SK-N-MC (cell line): ENCODE measurements at regions not wholly inside any gene's neighbourhood (a gene's known extent, or its start where the extent isn't known, plus 50 kb on each side); places are given as distances from the start of the nearest gene placed in this dataset.

Experiments used
- DNase-seq: peaks from one replicate; pipeline ENCODE4 v3.0.0-alpha.2; 2011; ENCODE audit warnings: low read depth, low spot score
- H3K27ac ChIP-seq: fragments of 200-600 bp; sonication (generic); 2 replicates; pipeline ENCODE4 v1.5.1; 2016; ENCODE audit warnings: mixed run types
- H3K36me3 ChIP-seq: fragments of 200-600 bp; sonication (generic); 2 replicates; pipeline ENCODE4 v1.6.1; 2017; ENCODE audit warnings: antibody characterized with exemption, low read length, mixed read lengths; ENCODE audit not compliant: insufficient read depth
- H3K4me3 ChIP-seq: fragments of 200-600 bp; sonication (generic); 2 replicates; pipeline ENCODE4 v1.5.1; 2016
- H3K9ac ChIP-seq: fragments of 200-600 bp; sonication (generic); 2 replicates; pipeline ENCODE4 v1.8.0; 2017; ENCODE audit warnings: mixed run types, mixed read lengths; ENCODE audit not compliant: insufficient read length
- H3K9me3 ChIP-seq: fragments of 200-600 bp; sonication (generic); 2 replicates; pipeline ENCODE4 v1.6.1; 2017; ENCODE audit warnings: low read depth, mild to moderate bottlenecking, antibody characterized with exemption, low read length, moderate library complexity, mixed read lengths
- EZH2 ChIP-seq: fragments of 200-600 bp; sonication (generic); IDR thresholded peaks from one replicate; pipeline ENCODE4 v1.6.1; 2017; ENCODE audit warnings: antibody characterized with exemption
- FOXP2 ChIP-seq: optimal IDR thresholded peaks from 2 replicates; pipeline ENCODE3; 2011; ENCODE audit warnings: mild to moderate bottlenecking, moderate library complexity; ENCODE audit not compliant: insufficient read depth; ENCODE audit errors: extremely low read length, control extremely low read depth
- POLR2AphosphoS5 ChIP-seq: IDR thresholded peaks from 2 replicates; pipeline ENCODE4 v1.6.1; 2012; ENCODE audit warnings: mild to moderate bottlenecking, low read depth, low read length, borderline replicate concordance

GRCh38 chr2:224198436-224198835 lies 159.3 kb upstream of the SERPINE2 start:
- H3K9me3 ChIP-seq, result no peaks in the 10 kb centered on the region
- no peaks in the 10 kb centered on the region for H3K36me3 ChIP-seq
- no peak overlapping the region for H3K9ac ChIP-seq
- DNase-seq, result no peak
- TF ChIP-seq POLR2AphosphoS5 (no peak), FOXP2 (no peak), EZH2 (no peak)
- H3K4me3 ChIP-seq, result no peak overlapping the region
- no peak overlapping the region for H3K27ac ChIP-seq

GRCh38 chr2:224196810-224197209 lies 157.7 kb upstream of the SERPINE2 start:
- Histone ChIP-seq H3K36me3 (no peaks in the 10 kb centered on the region), H3K27ac (no peak overlapping the region), H3K9me3 (no peaks in the 10 kb centered on the region), H3K9ac (no peak overlapping the region), H3K4me3 (no peak overlapping the region)
- no peak for TF ChIP-seq POLR2AphosphoS5
- TF ChIP-seq FOXP2, result no peak
- no peak for DNase-seq

- Histone ChIP-seq H3K36me3 (no peaks in the 10 kb centered on the region), H3K9me3 (no peaks in the 10 kb centered on the region), H3K4me3 (no peak overlapping the region), H3K27ac (no peak overlapping the region), H3K9ac (no peak overlapping the region)
- DNase-seq, result no peak
- TF ChIP-seq POLR2AphosphoS5 (no peak), EZH2 (no peak), FOXP2 (no peak)
Measured at GRCh38 chr2:224195925-224196571, 157.0 kb upstream of the SERPINE2 start.

GRCh38 chr2:224194161-224194560 lies 155.1 kb upstream of the SERPINE2 start:
- DNase-seq, result no peak
- no peak for TF ChIP-seq EZH2
- no peak for TF ChIP-seq POLR2AphosphoS5
- no peak for TF ChIP-seq FOXP2
- H3K9me3 ChIP-seq, result no peaks in the 10 kb centered on the region
- H3K9ac ChIP-seq, result no peak overlapping the region
- H3K27ac ChIP-seq, result no peak overlapping the region
- no peak overlapping the region for H3K4me3 ChIP-seq
- no peaks in the 10 kb centered on the region for H3K36me3 ChIP-seq

GRCh38 chr2:224191465-224191864 lies 152.4 kb upstream of the SERPINE2 start:
- no peak overlapping the region for H3K9ac ChIP-seq
- H3K36me3 ChIP-seq, result no peaks in the 10 kb centered on the region
- TF ChIP-seq POLR2AphosphoS5 (no peak), FOXP2 (no peak), EZH2 (no peak)
- H3K27ac ChIP-seq, result no peak overlapping the region
- no peaks in the 10 kb centered on the region for H3K9me3 ChIP-seq
- H3K4me3 ChIP-seq, result no peak overlapping the region
- DNase-seq, result no peak

GRCh38 chr2:224190936-224191270 lies 151.8 kb upstream of the SERPINE2 start:
- no peak for DNase-seq

GRCh38 chr2:224190234-224190935 lies 151.3 kb upstream of the SERPINE2 start:
- no peak for DNase-seq
- Histone ChIP-seq H3K27ac (no peak overlapping the region), H3K9me3 (no peaks in the 10 kb centered on the region), H3K36me3 (no peaks in the 10 kb centered on the region), H3K4me3 (0 out of 2 replicates have a peak overlapping the region, but pooled peaks have one; percentile 5), H3K9ac (no peak overlapping the region)
- no peak for TF ChIP-seq EZH2
- no peak for TF ChIP-seq POLR2AphosphoS5
- no peak for TF ChIP-seq FOXP2

More at GRCh38 chr2:224190936-224191270, 151.8 kb upstream of the SERPINE2 start:
- Histone ChIP-seq H3K36me3 (no peaks in the 10 kb centered on the region), H3K4me3 (no peak overlapping the region), H3K27ac (no peak overlapping the region), H3K9ac (no peak overlapping the region), H3K9me3 (no peaks in the 10 kb centered on the region)
- TF ChIP-seq POLR2AphosphoS5 (no peak), FOXP2 (no peak), EZH2 (no peak)

GRCh38 chr2:224187220-224187619 lies 148.1 kb upstream of the SERPINE2 start:
- Histone ChIP-seq H3K36me3 (no peaks in the 10 kb centered on the region), H3K27ac (no peak overlapping the region), H3K4me3 (no peak overlapping the region)

More at GRCh38 chr2:224187220-224187619, 148.1 kb upstream of the SERPINE2 start:
- TF ChIP-seq POLR2AphosphoS5 (no peak), FOXP2 (no peak)
- Histone ChIP-seq H3K9ac (no peak overlapping the region), H3K9me3 (no peaks in the 10 kb centered on the region)
- no peak for DNase-seq
